GM12891 (cell line): ENCODE measurements at regions not wholly inside any gene's neighbourhood (a gene's known extent, or its start where the extent isn't known, plus 50 kb on each side); places are given as distances from the start of the nearest gene placed in this dataset.
"Not testable (repeated sequence)": the region's sequence is repeated elsewhere in the genome, so short reads cannot be mapped to it uniquely, and the experiment has no call there.

ENCODE experiments used
- DNase-seq: peaks from one replicate; pipeline ENCODE4 v3.0.0; 2011; ENCODE audit warnings: low spot score; ENCODE audit not compliant: insufficient read length
- FAIRE-seq: peaks from 2 replicates; lab custom pipeline; 2011; peaks lifted over from hg19 to GRCh38; lab: Jason Lieb, UNC
- PAX5 ChIP-seq: IDR thresholded peaks from 2 replicates; pipeline ENCODE4 v1.6.1; 2011; ENCODE audit warnings: low read length, moderate library complexity, mild to moderate bottlenecking; ENCODE audit not compliant: insufficient read depth, severe bottlenecking
- POLR2A ChIP-seq: IDR thresholded peaks from 2 replicates; pipeline ENCODE4 v1.6.1; 2011; ENCODE audit warnings: low read depth, low read length, control low read depth
- POLR2AphosphoS5 ChIP-seq: IDR thresholded peaks from 2 replicates; pipeline ENCODE4 v1.6.1; 2011; ENCODE audit warnings: low read depth, low read length, control low read depth
- POU2F2 ChIP-seq: IDR thresholded peaks from 2 replicates; pipeline ENCODE4 v1.6.1; 2011; ENCODE audit warnings: low read depth, mild to moderate bottlenecking, control low read depth, low read length, moderate library complexity
- SPI1 ChIP-seq: IDR thresholded peaks from 2 replicates; pipeline ENCODE4 v1.6.1; 2011; ENCODE audit warnings: low read depth, low read length, control low read depth
- TAF1 ChIP-seq: IDR thresholded peaks from 2 replicates; pipeline ENCODE4 v1.6.1; 2011; ENCODE audit warnings: low read depth, low read length, control low read depth

GRCh38 chr18:28288784-28289183, 111.9 kb upstream of the CDH2 start:
- DNase-seq (no peak), FAIRE-seq (no peak)
- TF ChIP-seq SPI1: no peak
- TF ChIP-seq POU2F2: no peak
- TF ChIP-seq PAX5: no peak
- no peak for TF ChIP-seq POLR2A
- no peak for TF ChIP-seq POLR2AphosphoS5
- TF ChIP-seq TAF1: no peak

GRCh38 chr18:28287146-28287545, 110.2 kb upstream of the CDH2 start:
- DNase-seq: no peak
- TF ChIP-seq POLR2A (no peak), POLR2AphosphoS5 (no peak), PAX5 (no peak), TAF1 (no peak), POU2F2 (no peak), SPI1 (no peak)
- no peak for FAIRE-seq

- FAIRE-seq: no peak
- DNase-seq: no peak
- no peak for TF ChIP-seq POLR2A
- no peak for TF ChIP-seq POLR2AphosphoS5
- no peak for TF ChIP-seq TAF1
- no peak for TF ChIP-seq SPI1
- no peak for TF ChIP-seq PAX5
- TF ChIP-seq POU2F2: no peak
Observed at GRCh38 chr18:28284132-28284531, 107.2 kb upstream of the CDH2 start.

DNA sequence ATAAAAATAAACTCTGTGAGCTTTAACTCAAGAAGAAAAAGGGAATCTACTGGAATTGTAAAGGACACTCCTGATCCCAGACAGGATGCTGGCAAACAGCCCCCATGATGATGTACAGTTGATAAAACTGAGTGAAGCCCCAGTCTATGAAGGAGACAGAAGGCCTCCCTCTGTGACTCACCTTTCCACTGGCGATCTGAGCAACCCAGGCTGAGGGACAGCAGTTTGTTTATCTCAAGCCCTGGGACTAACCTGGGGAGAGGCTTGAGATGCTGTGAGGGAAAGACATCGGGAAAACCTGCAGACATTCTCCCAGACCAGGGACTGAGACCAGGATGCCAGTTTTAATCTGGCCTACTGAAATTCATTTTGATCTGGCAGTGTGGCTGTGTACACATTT, 104.5 kb upstream of the CDH2 start:
- FAIRE-seq (no peak), DNase-seq (no peak)
- no peak for TF ChIP-seq POLR2A
- TF ChIP-seq POU2F2: no peak
- TF ChIP-seq TAF1: no peak
- TF ChIP-seq POLR2AphosphoS5: no peak
- no peak for TF ChIP-seq SPI1
- TF ChIP-seq PAX5: no peak

DNA sequence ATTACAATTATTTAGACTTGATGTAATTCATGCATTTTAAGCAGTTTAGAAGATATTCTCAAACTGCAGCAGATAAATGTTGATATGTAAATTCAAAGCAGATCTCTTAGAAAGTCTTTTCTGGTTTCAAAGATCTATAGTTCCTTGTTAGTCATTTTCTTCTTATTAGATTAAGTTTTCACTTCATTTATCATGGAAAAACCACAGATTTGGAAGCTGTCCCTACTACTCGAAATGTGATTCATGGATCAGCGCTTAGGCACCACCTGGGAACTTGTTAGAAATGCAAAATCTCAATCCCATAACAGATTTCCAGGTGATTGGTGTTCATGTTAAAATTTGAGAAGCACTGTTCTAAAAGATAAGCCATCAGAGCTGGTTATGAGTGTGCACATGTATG, 92.8 kb upstream of the CDH2 start:
- no peak for DNase-seq
- TF ChIP-seq POLR2A: no peak
- no peak for TF ChIP-seq POLR2AphosphoS5
- TF ChIP-seq POU2F2: no peak
- TF ChIP-seq TAF1: no peak
- no peak for TF ChIP-seq PAX5
- FAIRE-seq: no peak

- no peak for FAIRE-seq
- no peak for DNase-seq
- TF ChIP-seq POLR2A: no peak
Observed at GRCh38 chr18:28267878-28268625, 91.1 kb upstream of the CDH2 start.

DNA sequence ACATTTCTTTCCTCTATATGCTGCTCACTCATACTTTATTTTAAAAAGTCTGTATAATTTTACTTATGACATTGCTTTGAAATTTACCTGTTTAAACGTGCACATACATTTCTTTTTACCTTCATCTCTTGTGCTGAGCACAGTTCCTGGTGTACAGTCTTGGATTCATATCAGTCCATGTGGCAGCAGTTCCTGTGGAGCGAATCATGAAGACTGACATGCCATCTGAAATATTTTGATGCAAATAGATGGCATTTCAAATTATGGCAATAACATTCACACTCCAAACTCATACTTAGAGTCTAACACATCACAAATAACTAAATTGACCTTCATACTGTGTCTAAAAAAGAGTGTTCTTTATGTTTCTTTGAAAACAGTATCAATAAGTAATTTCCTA, 90.3 kb upstream of the CDH2 start:
- DNase-seq: no peak
- TF ChIP-seq SPI1 (no peak), POU2F2 (no peak), POLR2AphosphoS5 (no peak), PAX5 (no peak), TAF1 (no peak), POLR2A (no peak)
- no peak for FAIRE-seq

DNA sequence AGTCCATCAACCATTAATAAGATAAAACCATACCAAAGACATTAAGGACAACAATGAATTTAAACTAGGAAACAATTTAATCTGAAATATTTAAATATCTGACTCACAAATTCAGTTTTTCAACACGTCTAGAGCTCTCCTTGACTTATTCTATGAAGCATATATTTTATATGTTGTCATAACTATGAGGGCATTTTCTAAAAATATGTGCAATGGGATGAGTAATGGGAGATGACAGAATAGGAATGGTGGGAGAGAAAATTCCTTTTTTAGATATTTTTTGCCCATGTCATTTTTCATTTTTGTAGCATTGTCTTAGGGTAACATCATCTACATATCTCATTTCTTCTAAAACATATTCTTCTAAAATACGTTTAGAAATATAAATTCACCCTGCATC, 79.2 kb upstream of the CDH2 start:
- FAIRE-seq: no peak
- TF ChIP-seq POLR2AphosphoS5: no peak
- TF ChIP-seq TAF1: no peak
- no peak for TF ChIP-seq SPI1
- TF ChIP-seq POU2F2: no peak
- no peak for TF ChIP-seq PAX5
- TF ChIP-seq POLR2A: no peak
- DNase-seq: no peak

GRCh38 chr18:28248653-28249052, 71.7 kb upstream of the CDH2 start:
- FAIRE-seq (no peak), DNase-seq (no peak)
- TF ChIP-seq TAF1 (no peak), POLR2A (no peak), SPI1 (no peak), POU2F2 (no peak), PAX5 (no peak), POLR2AphosphoS5 (no peak)

- FAIRE-seq, DNase-seq: not testable (repeated sequence)
Observed at GRCh38 chr18:28240626-28241025, 63.7 kb upstream of the CDH2 start.

- FAIRE-seq (no peak), DNase-seq (no peak)
- TF ChIP-seq POLR2AphosphoS5: no peak
- no peak for TF ChIP-seq PAX5
- no peak for TF ChIP-seq TAF1
- no peak for TF ChIP-seq POLR2A
- TF ChIP-seq POU2F2: no peak
- TF ChIP-seq SPI1: no peak
Observed at GRCh38 chr18:28236487-28236886, 59.6 kb upstream of the CDH2 start.
